Epidermal melanocyte (primary cell): ENCODE measurements at regions not wholly inside any gene's neighbourhood (a gene's known extent, or its start where the extent isn't known, plus 50 kb on each side); places are given as distances from the start of the nearest gene placed in this dataset.
"Not testable (repeated sequence)": the region's sequence is repeated elsewhere in the genome, so short reads cannot be mapped to it uniquely, and the experiment has no call there.

Experiments
- DNase-seq: peaks from one replicate; pipeline ENCODE4 v3.0.0; 2011; ENCODE audit warnings: low spot score; ENCODE audit not compliant: insufficient read length

DNA sequence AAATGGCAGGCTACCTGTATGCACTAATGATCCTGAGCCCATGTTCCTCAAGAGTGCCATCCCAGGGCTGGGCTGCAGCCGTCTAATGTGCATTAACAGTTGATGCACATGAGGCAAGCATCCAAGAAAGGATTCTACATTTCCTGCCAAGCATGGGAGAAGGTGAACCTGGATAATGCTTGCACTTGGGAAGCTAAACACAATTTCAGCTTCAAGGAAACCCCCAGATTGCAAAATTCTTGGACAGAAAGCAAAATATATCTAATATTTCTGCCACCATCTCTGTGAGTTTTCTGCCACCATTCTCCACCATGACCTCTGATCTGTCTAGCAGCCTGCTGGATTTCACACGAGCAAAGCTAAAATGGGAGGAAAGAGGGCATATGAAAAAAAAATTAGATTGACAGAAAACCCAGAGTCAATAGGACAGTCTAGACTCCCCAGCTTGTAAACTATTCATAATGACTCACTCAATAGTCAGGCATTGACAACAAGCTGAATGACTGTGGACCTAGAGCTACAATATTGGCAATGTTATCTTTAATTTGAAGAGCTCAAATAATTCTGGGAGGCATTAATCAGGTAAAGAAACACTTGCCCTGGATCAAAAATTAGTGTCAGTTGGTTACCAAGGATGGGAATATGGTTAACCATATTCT lies 91.9 kb upstream of the BCL2L14 start:
- no peak for DNase-seq

- no peak for DNase-seq
Measured at GRCh38 chr12:11980115-11980514, 90.6 kb upstream of the BCL2L14 start.

DNA sequence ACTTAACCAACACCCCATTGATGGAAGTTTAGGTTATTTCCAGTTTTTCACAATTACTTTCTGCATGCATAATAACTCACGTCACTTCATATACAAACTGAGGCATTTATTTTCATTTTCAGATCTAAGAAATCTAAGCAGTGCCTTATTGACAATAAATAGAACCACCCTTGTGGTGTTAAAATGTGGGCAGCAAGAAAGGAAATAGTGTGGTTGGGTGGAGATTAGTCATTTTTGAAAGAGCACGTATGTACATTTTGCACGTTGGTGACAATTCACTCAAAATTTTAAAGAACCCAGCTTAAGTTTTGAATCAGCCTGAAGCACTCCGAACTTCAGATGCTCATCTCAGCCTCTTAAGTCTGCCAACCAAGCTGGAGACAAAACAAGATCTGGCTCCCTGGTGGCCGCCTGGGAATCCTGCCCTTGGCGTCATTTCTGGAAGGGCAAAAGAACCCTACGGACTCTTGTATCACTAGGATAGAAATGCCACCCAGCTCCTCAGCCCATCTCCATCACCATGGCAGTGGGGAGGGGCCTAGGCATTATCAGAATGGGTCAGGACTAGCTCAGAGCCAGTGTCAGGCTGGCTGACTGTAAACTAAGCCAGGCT lies 89.5 kb upstream of the BCL2L14 start:
- no peak for DNase-seq

DNA sequence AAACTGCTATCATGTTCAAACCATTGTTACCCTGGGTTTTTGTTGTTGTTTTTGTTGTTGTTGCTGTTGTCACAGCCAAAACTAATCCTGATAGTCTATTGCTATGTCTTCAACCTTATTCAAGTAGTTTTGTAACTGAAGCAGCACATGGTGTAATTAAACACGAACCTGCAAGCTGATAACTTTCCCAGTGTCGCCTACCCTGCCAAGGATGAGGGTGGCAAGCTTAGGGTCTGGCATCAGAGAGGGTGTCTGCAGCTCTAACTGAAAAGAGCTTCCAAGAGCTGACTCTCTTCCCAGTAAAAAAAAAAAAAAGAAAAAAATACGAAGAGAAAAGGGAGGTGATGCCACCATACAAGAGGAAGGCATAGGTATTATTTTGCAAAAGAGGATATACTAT lies 86.3 kb upstream of the BCL2L14 start:
- no peak for DNase-seq

DNA sequence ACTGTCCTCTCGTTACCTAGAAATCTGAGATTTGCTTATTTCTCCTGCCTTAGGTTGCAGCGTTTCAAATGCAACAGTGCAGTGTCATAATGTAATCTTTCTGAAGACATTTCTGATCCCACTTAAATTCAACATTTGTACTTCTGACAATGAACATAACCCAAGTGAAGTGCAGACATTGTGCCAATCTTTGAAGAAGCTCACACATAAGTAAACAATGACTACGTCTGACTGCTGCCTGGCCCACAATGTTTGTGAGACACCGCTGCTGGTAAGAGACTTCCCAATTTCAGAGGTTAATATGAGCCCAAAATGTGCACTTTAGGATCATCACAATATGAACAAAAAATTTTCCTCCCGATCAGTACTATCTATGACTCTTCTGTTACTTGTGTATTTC lies 84.6 kb upstream of the BCL2L14 start:
- DNase-seq, result no peak

DNA sequence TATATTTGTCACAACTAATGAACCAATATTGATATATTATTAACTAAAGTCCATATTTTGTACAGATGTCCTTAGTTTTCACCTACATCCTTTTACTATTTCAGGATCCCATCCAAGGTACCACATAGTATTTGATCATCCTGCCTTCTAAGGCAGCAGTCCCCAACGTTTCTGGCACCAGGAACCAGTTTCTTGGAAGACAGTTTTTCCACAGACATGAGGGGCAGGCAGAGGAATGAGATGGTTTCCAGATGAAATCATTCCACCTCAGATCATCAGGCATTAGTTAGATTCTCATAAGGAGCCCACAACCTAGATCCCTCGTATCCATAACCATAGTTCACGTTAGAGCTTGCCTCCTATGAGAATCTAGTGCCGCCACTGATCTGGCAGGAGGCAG lies 82.8 kb upstream of the BCL2L14 start:
- DNase-seq, result no peak

DNA sequence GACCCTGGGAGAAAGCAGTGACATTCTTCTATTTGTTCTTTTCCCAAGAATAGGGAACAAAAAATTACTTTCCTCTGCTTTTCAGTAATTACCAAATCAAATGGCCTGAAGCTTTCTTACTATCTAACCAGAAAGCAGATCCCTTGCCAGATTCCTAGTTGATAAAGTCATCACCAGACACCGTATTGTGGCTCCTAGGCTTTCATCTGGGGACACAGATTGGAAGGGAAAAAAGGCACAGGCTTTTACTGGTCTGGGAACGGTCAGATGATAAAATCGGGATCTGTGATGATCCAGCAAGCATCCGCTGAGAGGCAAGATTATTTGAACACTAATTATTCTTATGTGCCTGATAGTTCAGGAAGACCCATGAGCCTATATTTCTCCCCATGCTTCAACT lies 79.1 kb upstream of the BCL2L14 start:
- DNase-seq, result no peak

DNA sequence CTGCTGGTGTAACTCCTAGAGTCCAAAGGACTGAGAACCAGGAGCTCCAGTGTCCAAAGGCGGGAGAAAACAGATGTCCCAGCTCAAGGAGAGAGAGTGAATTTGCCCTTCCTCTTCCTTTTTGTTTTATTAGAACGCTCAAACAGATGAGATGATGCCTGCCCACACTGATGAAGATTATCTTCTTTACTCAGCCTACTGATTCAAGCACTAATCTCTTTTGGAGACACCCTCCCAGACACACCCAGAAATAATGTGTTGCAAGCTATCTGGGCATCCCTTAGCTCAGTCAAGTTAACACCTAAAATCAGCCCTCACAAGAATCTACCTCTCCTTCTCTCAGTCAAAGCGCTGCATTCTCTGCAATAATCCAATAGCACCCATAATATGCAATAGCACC lies 78.2 kb upstream of the BCL2L14 start:
- DNase-seq, result no peak

- DNase-seq, result not testable (repeated sequence)
Measured at GRCh38 chr12:11998307-11998943, 72.3 kb upstream of the BCL2L14 start.

- DNase-seq, result no peak
Measured at GRCh38 chr12:11998944-11999315, 71.8 kb upstream of the BCL2L14 start.

- DNase-seq, result no peak
Measured at GRCh38 chr12:12003609-12004008, 67.1 kb upstream of the BCL2L14 start.

DNA sequence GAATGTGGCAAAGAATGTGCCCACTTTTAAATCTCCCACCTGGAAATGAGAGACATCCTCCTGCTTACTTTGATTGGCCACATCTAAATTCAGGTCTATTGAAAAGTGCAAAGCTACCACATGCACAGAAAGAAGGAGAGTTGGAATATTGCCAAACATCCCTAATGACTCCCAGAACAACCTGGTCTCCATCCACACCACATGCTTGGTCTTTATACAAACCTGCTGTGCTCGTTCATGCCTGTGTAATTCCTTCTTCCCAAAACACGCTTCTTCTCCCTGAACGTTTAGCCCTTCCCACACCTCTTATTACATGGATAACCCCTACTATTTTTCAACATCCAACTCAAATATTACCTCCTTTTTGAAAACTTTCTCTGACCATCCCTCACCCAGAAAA lies 66.2 kb upstream of the BCL2L14 start:
- no peak for DNase-seq

DNA sequence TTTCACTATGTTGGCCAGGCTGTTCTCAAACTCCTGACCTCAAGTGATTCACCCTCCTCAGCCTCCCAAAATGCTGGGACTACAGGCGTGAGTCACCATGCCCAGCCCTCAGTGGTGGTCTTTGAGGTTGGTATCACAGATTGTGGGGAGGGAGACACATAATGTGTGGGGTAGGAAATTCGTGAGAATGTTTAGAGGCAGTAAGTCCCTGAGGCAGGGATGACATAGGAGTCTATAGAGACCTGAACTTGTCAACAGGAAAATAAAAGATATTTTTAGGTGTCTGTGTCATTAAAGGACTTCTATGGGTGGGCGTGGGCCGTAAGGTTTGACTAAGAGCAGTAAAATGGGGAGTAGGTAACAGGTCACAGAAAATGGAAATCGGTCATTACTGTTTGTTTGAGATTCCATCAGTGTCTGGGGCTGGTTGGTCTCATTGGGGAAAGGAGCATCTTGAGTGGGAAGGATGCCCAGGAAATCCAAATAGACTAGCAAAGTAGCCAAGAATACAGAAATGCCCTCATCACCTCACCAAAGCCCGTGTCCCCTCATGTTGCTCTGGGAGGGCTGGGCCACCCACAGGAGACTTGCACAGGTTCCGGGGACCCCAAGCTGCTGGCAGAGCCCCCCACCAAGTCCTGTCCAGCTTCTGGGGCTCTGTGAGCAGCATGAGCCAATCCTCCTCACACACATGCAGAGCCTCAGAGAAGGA lies 63.6 kb upstream of the BCL2L14 start:
- DNase-seq, result no peak

DNA sequence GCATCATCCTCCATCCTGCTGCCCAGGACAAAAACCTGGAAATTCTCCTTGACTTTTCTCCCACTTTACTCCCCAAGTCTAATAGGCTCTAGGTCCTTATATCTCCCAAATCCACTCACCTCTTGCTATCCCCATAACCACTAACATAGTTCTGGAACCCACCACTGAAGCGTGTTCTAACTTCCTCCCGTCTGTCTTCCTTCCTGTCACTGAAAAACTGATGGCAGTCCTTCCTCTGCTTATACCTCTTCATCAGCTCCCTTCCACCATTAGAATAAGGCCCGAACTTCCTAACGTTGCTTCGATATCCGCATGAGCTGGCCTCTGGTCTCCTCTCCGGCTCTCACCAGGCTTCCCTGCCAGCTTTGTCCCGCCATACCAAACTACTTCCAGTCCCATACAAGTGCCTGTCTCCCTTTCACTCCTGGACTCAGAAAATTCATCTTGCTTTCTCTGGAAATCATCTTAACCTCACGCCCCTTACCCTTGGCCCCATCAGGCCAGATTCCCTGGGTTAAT lies 63.0 kb upstream of the BCL2L14 start:
- DNase-seq, result no peak

GRCh38 chr12:12008232-12008850 lies 62.4 kb upstream of the BCL2L14 start:
- DNase-seq, result no peak

DNA sequence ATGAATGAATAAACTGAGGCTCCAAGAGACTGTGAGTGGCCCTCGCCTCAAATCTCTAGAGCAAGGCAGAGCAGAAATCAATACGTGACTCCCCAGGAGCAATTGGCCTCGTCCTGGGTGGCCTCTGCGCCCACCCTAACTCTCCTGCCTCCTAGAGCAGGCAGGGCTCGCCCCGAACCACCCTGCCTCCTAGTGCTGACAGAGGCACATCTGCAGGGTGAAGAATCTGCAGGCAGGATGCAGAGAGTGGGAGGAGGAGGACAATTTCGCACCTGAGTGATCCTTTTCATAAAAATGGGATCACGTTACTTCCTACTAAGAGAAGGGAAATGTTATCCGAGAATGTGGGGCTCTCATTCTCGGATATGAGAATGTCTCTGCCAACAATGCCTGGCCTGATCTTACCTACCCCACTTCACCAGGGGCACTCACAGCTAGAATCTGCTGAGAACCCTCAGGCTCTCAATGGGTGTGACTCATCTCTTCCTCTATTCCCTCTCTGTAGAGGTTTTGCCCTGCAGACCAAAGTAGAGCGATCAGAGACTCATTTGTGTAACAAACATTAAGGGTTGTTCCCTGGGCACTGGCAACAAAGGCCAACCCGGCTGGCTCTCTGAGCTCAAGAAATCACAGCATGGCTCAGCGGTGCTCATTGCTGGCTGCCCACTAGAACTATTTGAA lies 61.7 kb upstream of the BCL2L14 start:
- DNase-seq, result peak; percentile 28

DNA sequence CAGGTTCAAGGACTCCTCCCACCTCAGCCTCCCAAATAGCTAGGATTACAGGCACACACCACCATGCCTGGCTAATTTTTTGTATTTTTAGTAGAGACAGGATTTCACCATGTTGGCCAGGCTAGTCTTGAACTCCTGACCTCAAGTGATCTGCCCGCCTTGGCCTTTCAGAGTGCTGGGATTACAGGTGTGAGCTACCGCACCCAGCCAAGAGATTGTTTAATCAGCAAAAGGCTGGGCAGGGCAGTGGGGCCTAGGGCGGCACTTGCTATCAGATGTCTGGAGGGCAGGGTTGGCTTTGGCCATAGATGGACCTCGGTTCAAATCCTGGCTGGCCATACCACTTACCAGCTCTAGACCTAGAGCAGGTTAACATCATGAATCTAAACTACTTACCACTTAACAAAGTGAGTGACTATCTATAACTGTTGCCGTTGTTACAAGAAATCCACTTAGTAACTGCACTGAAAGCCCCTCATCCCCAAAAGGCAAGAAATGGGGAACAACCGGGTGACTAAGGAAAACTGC lies 60.9 kb upstream of the BCL2L14 start:
- not testable (repeated sequence) for DNase-seq

- DNase-seq, result peak; percentile 69
Measured at GRCh38 chr12:12010277-12011039, 60.3 kb upstream of the BCL2L14 start.

DNA sequence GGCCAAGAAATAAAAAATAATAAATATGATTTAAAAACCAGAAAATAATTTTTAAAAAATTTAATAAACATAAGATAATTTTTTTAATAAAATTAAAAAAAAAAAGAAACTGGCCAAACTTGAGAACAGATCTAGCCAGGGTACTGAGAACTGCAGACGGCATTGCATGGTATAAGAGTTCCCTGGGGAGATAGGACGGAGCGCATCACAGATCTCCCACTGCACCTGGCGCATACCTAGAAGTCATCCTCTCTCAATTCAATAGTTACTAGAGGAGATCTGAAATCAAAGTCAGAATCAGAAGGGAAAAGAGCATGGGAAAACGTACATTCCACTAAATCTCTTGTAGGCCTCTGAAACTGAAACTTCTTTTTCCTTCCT lies 58.9 kb upstream of the BCL2L14 start:
- DNase-seq, result no peak

GRCh38 chr12:12015073-12015685 lies 55.6 kb upstream of the BCL2L14 start:
- no peak for DNase-seq
